Activated T-helper 1 cell treated with Interleukin-2 at 50 U/mL for 16 hours (primary cell): ENCODE measurements at regions not wholly inside any gene's neighbourhood (a gene's known extent, or its start where the extent isn't known, plus 50 kb on each side); places are given as distances from the start of the nearest gene placed in this dataset.

Experiments used
- DNase-seq: peaks from one replicate; pipeline ENCODE4 v3.0.0-alpha.2; 2020; ENCODE audit warnings: low read depth

GRCh38 chr15:98025237-98025636, 64.7 kb downstream of the ARRDC4 start:
- DNase-seq: no peak

GRCh38 chr15:98034731-98035130, 74.2 kb downstream of the ARRDC4 start:
- no peak for DNase-seq

DNA sequence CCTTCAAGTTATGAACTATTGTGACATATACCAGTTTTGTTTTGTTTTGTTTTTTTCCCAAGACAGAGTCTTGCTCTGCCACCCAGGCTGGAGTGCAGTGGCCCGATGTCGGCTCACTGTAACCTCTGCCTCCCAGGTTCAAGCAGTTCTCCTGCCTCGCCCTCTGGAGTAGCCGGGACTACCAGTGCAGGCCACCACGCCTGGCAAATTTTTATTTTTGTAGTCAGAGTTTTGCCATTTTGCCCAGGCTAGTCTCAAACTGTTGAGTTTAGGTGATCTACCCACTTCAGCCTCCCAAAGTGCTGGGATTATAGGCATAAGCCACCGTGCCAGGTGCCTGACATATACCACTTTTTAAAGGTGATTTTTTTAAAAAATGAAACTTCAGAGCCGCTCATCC, 74.6 kb downstream of the ARRDC4 start:
- DNase-seq: no peak

DNA sequence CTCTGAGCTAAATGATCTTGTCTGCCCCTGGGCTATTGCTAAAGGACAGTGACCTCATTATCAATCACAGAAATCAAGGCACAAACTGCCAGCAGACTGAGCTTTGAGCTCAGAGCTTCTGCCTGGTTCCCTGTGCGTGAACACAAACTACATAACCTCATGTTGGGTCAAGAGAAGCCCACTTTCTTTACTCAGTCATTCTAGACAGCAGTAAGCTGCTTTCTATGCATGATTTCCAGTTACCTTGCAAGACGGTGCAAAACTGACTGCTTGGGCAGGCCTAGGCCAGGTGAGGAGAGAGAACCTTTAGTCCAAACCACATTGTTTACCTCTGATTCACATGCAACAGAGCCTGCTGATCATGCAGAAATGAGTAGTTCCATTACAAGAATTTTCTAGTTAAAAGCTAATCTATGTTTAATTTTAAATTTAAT, 75.1 kb downstream of the ARRDC4 start:
- no peak for DNase-seq

- DNase-seq: no peak
Observed at GRCh38 chr15:98039596-98039995, 79.1 kb downstream of the ARRDC4 start.

GRCh38 chr15:98040146-98040545, 79.6 kb downstream of the ARRDC4 start:
- DNase-seq: no peak

DNA sequence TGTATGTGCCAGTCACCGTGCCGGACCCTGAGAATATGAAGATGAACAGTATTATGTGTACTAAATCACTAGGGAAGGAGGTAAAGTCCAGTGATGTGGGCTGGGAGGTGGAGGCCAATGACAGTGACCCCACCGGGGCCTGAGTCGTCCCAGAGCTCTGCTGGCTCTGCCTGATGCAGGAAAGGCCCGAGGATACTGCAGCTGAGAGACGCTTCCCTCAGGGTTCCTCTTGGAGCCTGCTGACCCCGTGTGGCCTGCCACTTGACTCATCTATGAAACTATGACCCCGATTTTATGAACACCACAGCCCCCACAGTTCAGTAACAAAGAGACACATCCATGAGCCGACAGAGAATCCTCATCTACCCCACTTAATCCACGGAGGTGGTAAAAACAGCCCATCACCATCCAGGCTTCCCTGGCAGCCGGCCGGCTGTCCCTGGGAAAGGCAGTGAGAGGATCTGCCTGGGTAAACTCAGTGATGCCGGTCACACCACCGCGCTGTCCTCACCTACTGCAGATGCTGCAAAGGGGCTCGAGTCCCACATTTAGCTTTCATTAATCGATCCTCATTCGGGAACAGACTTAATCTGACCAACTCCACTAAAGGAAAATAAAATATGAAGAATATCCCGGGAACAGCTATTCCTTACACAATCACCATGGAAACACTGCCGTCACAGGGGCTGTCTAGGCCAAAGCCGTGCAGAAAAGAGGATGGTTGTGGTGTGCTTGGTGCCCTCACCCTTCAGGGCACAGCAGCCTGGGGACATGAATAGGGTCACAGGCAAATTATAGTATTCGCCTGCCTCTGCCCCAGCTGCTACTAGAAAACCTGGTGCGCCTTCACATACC, 82.9 kb downstream of the ARRDC4 start:
- no peak for DNase-seq

DNA sequence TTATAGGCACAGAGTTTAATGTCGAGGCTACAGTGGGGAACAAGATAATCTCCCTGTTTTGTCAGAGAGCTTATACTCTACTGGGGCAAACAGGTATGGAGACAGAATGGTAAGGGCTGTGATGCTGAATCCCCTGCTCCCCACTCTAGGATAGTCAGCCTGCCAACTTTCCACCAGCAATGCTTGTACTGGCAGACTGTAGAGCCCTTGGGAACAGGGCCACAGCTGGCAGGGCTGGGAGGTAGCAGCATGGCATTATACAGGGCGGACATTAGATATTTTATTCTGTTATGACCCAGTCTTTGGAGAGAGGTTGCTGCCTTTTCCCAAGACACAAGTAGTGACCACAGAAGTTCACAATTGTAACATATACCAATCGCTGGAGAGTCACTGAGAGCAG, 91.2 kb downstream of the ARRDC4 start:
- no peak for DNase-seq

DNA sequence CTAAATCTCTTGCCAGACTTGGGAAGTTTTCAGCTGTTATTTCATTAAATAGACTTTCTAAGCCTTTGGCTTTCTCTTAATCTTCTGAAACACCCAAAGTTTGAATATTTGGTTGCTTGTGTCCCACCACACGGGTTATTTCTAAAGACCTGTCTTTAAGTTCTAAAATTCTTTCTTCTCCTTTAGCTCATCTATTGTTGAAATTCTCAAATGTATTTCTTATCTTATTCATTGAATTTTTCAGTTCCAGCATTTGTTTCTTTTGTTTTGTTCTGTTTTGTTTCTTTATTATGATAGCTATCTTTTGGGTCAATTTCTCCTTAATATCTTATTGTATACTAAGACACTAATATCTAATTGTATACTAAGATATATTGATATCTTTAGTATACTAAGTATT, 97.0 kb downstream of the ARRDC4 start:
- DNase-seq: no peak

DNA sequence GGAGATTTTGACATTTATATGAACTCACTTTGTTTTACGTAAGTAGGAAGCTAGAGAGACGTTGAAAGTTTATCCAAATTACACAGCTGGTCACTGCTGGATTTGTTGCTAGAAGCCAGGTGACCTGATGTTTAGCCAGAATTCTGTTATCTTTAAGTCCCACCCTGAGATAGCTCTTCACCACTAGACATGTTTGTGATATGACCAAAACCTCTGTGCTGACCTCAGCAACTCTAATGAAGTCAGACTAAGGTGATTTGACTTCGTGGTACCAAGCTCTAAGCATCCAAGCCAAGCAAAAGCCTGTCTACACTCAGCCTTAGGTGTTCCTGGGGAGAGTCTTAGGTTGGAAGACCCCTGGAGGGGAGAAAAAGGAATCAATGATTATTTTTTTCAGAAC, 102.4 kb downstream of the ARRDC4 start:
- DNase-seq: no peak

DNA sequence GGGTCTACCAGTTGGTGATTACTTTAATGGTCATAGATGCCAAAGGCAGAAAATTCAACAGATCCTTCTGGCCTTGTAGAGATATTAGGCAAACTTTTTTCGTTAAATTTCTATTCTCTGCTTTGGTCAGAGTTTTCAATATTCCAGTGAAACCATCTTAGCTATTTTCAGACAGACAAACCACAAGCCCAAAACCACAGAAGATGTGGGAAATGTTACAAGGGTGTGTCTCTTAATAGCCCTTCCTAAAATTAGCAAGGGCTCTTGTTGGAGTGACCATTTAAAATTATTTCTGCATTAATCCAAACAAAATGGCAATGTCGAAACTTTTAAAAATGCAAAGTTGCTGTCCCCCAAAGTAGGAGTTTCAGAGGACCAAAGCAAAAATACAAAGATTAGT, 102.8 kb downstream of the ARRDC4 start:
- no peak for DNase-seq

DNA sequence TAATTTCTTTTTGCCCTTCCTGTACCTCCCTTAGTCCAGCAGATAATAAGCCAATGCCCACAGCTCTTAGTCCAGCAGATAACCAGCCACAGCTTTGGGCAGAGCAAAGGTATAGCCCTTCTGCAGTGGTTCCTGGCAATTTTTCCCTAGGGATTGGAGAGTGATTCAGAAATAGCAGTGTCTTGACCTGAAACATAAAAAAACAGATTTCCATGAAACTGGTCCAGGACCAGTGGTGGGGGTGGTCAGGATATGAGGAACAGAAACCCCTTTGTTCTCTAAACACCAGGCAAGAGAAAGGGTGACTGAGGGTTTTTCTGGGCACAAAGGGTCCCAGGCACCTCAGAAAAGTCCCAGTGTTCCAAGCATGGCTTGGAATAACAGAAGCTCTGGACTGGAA, 103.4 kb downstream of the ARRDC4 start:
- DNase-seq: no peak

DNA sequence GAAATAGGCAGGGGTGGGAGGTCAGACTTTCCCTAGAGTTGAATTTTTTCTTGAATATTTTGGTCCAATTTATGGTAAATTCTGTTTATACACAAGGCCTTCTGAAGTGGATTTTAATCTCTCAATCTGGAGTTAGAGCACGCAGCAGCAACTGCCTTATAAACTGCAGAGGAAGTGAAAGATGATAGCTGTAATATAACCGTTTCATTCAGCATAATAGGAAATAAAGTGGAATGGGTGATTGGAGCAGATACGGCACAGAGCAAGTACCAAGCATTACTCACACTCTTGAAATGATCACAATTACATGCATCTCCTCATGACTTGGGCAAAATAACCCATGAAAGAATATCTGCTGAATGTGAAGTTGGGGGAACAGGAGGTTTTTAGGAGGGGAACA, 106.8 kb downstream of the ARRDC4 start:
- DNase-seq: no peak

GRCh38 chr15:98069256-98069655, 108.8 kb downstream of the ARRDC4 start:
- no peak for DNase-seq

GRCh38 chr15:98070137-98070536, 109.6 kb downstream of the ARRDC4 start:
- no peak for DNase-seq

DNA sequence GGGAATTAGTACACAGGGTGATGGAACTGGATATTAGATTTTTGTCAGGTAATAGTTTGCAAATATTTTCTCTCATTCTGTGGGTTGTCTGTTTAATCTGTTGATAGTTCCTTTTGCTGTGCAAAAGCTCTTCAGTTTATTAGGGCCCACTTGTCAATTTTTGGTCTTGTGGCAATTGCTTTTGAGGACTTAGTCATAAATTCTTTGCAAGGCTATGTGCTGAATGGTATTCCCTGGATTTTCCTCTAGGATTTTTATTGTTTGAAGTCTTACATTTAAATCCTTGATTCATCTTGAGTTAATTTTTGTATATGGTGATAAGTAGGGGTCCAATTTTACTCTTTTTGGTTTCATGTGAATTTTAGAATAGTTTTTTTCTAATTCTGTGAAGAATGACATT, 111.3 kb downstream of the ARRDC4 start:
- DNase-seq: no peak

DNA sequence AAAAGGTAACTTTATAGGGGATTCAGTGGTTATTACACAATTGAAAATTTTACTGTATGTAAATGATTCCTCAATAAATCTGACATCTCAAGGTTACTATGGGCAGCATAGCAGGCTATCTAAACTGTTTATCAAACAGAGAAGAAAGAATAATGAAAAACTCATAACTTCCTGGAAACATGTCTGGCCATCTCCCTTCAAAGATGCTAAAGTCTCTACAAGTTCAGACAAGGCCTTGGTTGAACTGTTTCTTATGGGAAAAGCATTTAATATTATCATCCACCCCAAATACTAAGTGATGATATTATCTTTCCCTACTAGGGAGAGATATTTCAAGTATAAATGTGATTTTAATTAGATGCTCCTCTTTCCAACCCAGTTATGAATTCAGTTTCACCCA, 114.9 kb downstream of the ARRDC4 start:
- no peak for DNase-seq

GRCh38 chr15:98076021-98076816, 115.7 kb downstream of the ARRDC4 start:
- no peak for DNase-seq

DNA sequence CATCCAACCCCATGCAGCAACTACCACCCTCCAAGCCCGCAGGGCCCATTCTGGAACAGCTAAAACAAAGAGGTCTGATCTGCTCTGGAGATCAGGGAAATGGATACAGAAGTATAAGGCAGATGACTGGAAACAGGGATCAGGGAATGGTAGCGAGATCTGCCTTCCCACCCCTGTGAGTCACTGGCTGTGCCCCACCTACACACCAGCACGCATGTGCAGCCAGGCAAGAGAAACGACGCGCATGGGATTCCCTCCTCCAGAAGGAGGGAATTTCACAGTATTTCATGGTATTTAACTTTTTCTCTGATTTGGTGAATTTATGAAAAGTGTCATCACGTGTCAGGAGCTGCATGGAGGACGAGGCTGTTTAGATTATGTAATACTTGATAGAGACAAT, 116.7 kb downstream of the ARRDC4 start:
- no peak for DNase-seq

- DNase-seq: no peak
Observed at GRCh38 chr15:98080791-98081190, 120.3 kb downstream of the ARRDC4 start.

DNA sequence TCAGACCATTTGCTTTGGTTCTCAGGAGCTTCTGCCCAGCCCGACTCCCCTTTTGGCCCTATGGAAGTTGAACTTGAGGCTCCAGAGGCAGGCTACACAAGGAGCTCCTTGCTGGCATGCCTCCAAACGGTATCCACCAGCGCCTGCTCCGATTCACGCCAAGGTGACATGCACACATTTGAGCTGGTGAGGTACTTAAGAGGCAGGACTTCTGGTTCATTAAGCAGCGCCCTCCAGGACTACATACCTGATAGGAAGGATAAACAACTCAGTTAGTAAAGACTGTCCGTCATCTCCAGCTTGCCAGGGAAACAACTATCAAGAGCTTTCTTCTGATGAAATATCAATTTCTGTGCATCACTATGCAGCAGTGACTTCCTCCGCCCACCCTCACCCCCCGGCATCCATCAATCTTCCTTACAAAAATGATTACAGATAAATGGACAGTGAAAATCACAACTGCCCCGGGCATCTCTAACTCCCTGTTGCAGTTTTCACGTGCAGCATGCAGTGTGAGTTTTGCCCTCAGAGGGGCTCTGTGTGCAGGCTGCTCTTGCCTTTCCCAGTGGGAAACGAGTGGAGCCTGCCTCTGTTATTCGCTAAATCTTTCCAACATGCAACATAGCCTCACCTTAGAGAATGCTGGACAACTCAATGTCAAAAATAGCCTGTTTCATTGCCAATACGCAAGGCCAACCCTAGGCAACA, 122.9 kb downstream of the ARRDC4 start:
- DNase-seq: no peak

DNA sequence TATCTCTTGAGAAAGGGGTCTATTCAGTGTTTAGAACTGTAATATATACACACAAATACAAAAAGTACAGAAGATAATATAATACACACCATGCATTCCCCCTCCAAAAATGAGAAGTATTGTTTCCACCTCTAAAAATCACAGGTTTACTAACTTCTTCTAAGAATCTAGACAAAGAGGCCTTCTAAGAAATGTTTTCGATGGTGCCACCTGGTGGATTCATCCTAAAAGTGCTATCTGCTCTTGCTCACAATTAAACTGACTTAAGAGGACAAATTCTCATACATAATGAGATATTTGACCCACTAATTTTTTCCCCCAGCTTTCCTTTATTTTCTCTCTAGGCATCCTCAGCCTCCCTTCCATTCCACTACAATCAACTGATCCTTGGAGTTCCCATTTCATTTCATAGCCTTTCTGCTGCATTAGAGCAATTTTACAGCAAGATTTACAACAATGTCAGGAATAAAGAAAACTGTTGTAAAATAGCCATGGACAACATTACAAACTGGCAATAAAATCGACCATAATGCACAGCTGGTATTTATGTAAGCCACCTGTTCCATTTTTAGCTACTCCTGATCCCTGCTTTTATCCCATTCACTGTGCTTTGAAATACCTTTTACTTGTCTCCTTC, 124.6 kb downstream of the ARRDC4 start:
- no peak for DNase-seq
